Dendritic cell treated with granulocyte-macrophage colony-stimulating factor and Interleukin-4, amounts not matched to agents 40 ng/mL and 50 ng/mL, for 4 days (primary cell): ENCODE measurements at regions not wholly inside any gene's neighbourhood (a gene's known extent, or its start where the extent isn't known, plus 50 kb on each side); places are given as distances from the start of the nearest gene placed in this dataset.

Experiments
- H3K27ac Mint-ChIP-seq: one replicate; pipeline ENCODE4 v1.8.0; 2022; ENCODE audit warnings: mild to moderate bottlenecking, mixed read lengths
- H3K27me3 Mint-ChIP-seq: one replicate; pipeline ENCODE4 v1.8.0; 2022; ENCODE audit warnings: mild to moderate bottlenecking, mixed read lengths
- H3K36me3 Mint-ChIP-seq: one replicate; pipeline ENCODE4 v1.8.0; 2022; ENCODE audit warnings: low read depth, mixed read lengths
- H3K4me1 Mint-ChIP-seq: one replicate; pipeline ENCODE4 v1.8.0; 2022; ENCODE audit warnings: low read depth, mixed read lengths
- H3K4me3 Mint-ChIP-seq: one replicate; pipeline ENCODE4 v1.8.0; 2022; ENCODE audit warnings: mild to moderate bottlenecking, moderate library complexity, mixed read lengths
- H3K9me3 Mint-ChIP-seq: one replicate; pipeline ENCODE4 v1.8.0; 2022; ENCODE audit warnings: mixed read lengths
- intact Hi-C: fragments of 100-400 bp; cut with micrococcal nuclease; formaldehyde crosslinking; loops from one replicate; pipeline ENCODE4 v1.15.0; 2022

- no peaks in the 10 kb centered on the region for H3K27me3 Mint-ChIP-seq
- no peaks in the 10 kb centered on the region for H3K4me1 Mint-ChIP-seq
- intact Hi-C loops, result no loop called here
- H3K27ac Mint-ChIP-seq, result no peak overlapping the region
- H3K36me3 Mint-ChIP-seq, result no peaks in the 10 kb centered on the region
- no peaks in the 10 kb centered on the region for H3K9me3 Mint-ChIP-seq
- H3K4me3 Mint-ChIP-seq, result no peak overlapping the region
These were observed 140.0 kb downstream of the MBL2 start for GRCh38 chr10:52632591-52632990.

GRCh38 chr10:52633266-52633665 lies 139.3 kb downstream of the MBL2 start:
- Mint-ChIP-seq H3K4me3 (no peak overlapping the region), H3K27ac (no peak overlapping the region), H3K9me3 (no peaks in the 10 kb centered on the region), H3K4me1 (no peaks in the 10 kb centered on the region), H3K36me3 (no peaks in the 10 kb centered on the region), H3K27me3 (no peaks in the 10 kb centered on the region)
- intact Hi-C loops, result no loop called here

GRCh38 chr10:52635651-52636050 lies 136.9 kb downstream of the MBL2 start:
- H3K36me3 Mint-ChIP-seq, result no peaks in the 10 kb centered on the region
- no peaks in the 10 kb centered on the region for H3K4me1 Mint-ChIP-seq
- no peaks in the 10 kb centered on the region for H3K9me3 Mint-ChIP-seq
- H3K27ac Mint-ChIP-seq, result no peak overlapping the region
- intact Hi-C loops, result no loop called here
- H3K27me3 Mint-ChIP-seq, result no peaks in the 10 kb centered on the region
- H3K4me3 Mint-ChIP-seq, result no peak overlapping the region

GRCh38 chr10:52636874-52637273 lies 135.7 kb downstream of the MBL2 start:
- Mint-ChIP-seq H3K27me3 (no peaks in the 10 kb centered on the region), H3K4me3 (no peak overlapping the region), H3K27ac (no peak overlapping the region), H3K36me3 (no peaks in the 10 kb centered on the region), H3K4me1 (no peaks in the 10 kb centered on the region), H3K9me3 (no peaks in the 10 kb centered on the region)
- intact Hi-C loops, result no loop called here

GRCh38 chr10:52637592-52637991 lies 135.0 kb downstream of the MBL2 start:
- H3K9me3 Mint-ChIP-seq, result no peaks in the 10 kb centered on the region
- intact Hi-C loops, result no loop called here
- no peaks in the 10 kb centered on the region for H3K36me3 Mint-ChIP-seq
- no peaks in the 10 kb centered on the region for H3K27me3 Mint-ChIP-seq
- no peaks in the 10 kb centered on the region for H3K4me1 Mint-ChIP-seq
- no peak overlapping the region for H3K27ac Mint-ChIP-seq
- no peak overlapping the region for H3K4me3 Mint-ChIP-seq

GRCh38 chr10:52639652-52640051 lies 132.9 kb downstream of the MBL2 start:
- no peak overlapping the region for H3K27ac Mint-ChIP-seq
- no peaks in the 10 kb centered on the region for H3K27me3 Mint-ChIP-seq
- intact Hi-C loops, result no loop called here

GRCh38 chr10:52642208-52642607 lies 130.4 kb downstream of the MBL2 start:
- H3K36me3 Mint-ChIP-seq, result no peaks in the 10 kb centered on the region
- H3K4me3 Mint-ChIP-seq, result no peak overlapping the region
- intact Hi-C loops, result no loop called here
- no peaks in the 10 kb centered on the region for H3K9me3 Mint-ChIP-seq
- H3K4me1 Mint-ChIP-seq, result no peaks in the 10 kb centered on the region
- H3K27me3 Mint-ChIP-seq, result no peaks in the 10 kb centered on the region
- no peak overlapping the region for H3K27ac Mint-ChIP-seq

More at GRCh38 chr10:52639652-52640051, 132.9 kb downstream of the MBL2 start:
- Mint-ChIP-seq H3K36me3 (no peaks in the 10 kb centered on the region), H3K4me1 (no peaks in the 10 kb centered on the region), H3K4me3 (no peak overlapping the region), H3K9me3 (no peaks in the 10 kb centered on the region)

- Mint-ChIP-seq H3K27me3 (no peaks in the 10 kb centered on the region), H3K9me3 (no peaks in the 10 kb centered on the region), H3K27ac (no peak overlapping the region), H3K4me1 (no peaks in the 10 kb centered on the region), H3K36me3 (no peaks in the 10 kb centered on the region), H3K4me3 (no peak overlapping the region)
- intact Hi-C loops, result loop anchor here (1.0 kb wide), 2 partner anchors 85 to 136 kb away; no protein-coding TSS in a partner anchor
These were observed 128.0 kb downstream of the MBL2 start for GRCh38 chr10:52644373-52645186.

GRCh38 chr10:52645187-52645758 lies 127.3 kb downstream of the MBL2 start:
- Mint-ChIP-seq H3K27me3 (no peaks in the 10 kb centered on the region), H3K4me1 (no peaks in the 10 kb centered on the region), H3K27ac (no peak overlapping the region), H3K4me3 (no peak overlapping the region), H3K9me3 (no peaks in the 10 kb centered on the region), H3K36me3 (no peaks in the 10 kb centered on the region)
- intact Hi-C loops, result no loop called here

GRCh38 chr10:52649511-52649910 lies 123.1 kb downstream of the MBL2 start:
- Mint-ChIP-seq H3K27ac (no peak overlapping the region), H3K4me3 (no peak overlapping the region), H3K4me1 (no peaks in the 10 kb centered on the region), H3K27me3 (no peaks in the 10 kb centered on the region), H3K9me3 (no peaks in the 10 kb centered on the region), H3K36me3 (no peaks in the 10 kb centered on the region)
- intact Hi-C loops, result no loop called here

- no peak overlapping the region for H3K27ac Mint-ChIP-seq
- H3K36me3 Mint-ChIP-seq, result no peaks in the 10 kb centered on the region
- intact Hi-C loops, result no loop called here
- H3K27me3 Mint-ChIP-seq, result no peaks in the 10 kb centered on the region
- no peak overlapping the region for H3K4me3 Mint-ChIP-seq
- H3K9me3 Mint-ChIP-seq, result no peaks in the 10 kb centered on the region
- H3K4me1 Mint-ChIP-seq, result no peaks in the 10 kb centered on the region
These were observed 121.7 kb downstream of the MBL2 start for GRCh38 chr10:52650873-52651272.

GRCh38 chr10:52651293-52651692 lies 121.3 kb downstream of the MBL2 start:
- no peaks in the 10 kb centered on the region for H3K36me3 Mint-ChIP-seq
- no peaks in the 10 kb centered on the region for H3K9me3 Mint-ChIP-seq
- H3K4me1 Mint-ChIP-seq, result no peaks in the 10 kb centered on the region
- intact Hi-C loops, result no loop called here
- H3K4me3 Mint-ChIP-seq, result no peak overlapping the region
- H3K27me3 Mint-ChIP-seq, result no peaks in the 10 kb centered on the region
- no peak overlapping the region for H3K27ac Mint-ChIP-seq

GRCh38 chr10:52652431-52653262 lies 119.9 kb downstream of the MBL2 start:
- H3K27ac Mint-ChIP-seq, result no peak overlapping the region
- H3K36me3 Mint-ChIP-seq, result no peaks in the 10 kb centered on the region
- H3K4me1 Mint-ChIP-seq, result no peaks in the 10 kb centered on the region
- no peak overlapping the region for H3K4me3 Mint-ChIP-seq
- no peaks in the 10 kb centered on the region for H3K9me3 Mint-ChIP-seq
- intact Hi-C loops, result no loop called here
- H3K27me3 Mint-ChIP-seq, result no peaks in the 10 kb centered on the region

- no peaks in the 10 kb centered on the region for H3K27me3 Mint-ChIP-seq
- no peaks in the 10 kb centered on the region for H3K9me3 Mint-ChIP-seq
- H3K36me3 Mint-ChIP-seq, result no peaks in the 10 kb centered on the region
- intact Hi-C loops, result no loop called here
- no peak overlapping the region for H3K4me3 Mint-ChIP-seq
- H3K27ac Mint-ChIP-seq, result no peak overlapping the region
- no peaks in the 10 kb centered on the region for H3K4me1 Mint-ChIP-seq
These were observed 119.2 kb downstream of the MBL2 start for GRCh38 chr10:52653263-52653909.
